Right lobe of liver (tissue), 4 donors: ENCODE measurements at regions not wholly inside any gene's neighbourhood (a gene's known extent, or its start where the extent isn't known, plus 50 kb on each side); places are given as distances from the start of the nearest gene placed in this dataset.

Experiments
- POLR2A ChIP-seq: fragments of 450-650 bp; IDR thresholded peaks from one replicate; pipeline ENCODE4 v1.6.1; 2017; ENCODE audit warnings: antibody characterized with exemption, mild to moderate bottlenecking
- TF ChIP-seq, protein P1 (sequence below), 4 donors: fragments of 200-600 bp in 3 of 4; fragments of 450-650 bp in 1 of 4; IDR thresholded peaks; one replicate each; pipeline versions ENCODE4 v1.5.1 to v1.8.0; 2016 to 2022; ENCODE audit warnings: antibody characterized with exemption in 4 of 4, mild to moderate bottlenecking in 2 of 4
- donor health status: DM: no; HTN: no; CAD: no.
- donor health status: DM: no; HTN: no; CAD: no.
- donor health status: DM: no; HTN: yes; CAD: no.

DNA sequence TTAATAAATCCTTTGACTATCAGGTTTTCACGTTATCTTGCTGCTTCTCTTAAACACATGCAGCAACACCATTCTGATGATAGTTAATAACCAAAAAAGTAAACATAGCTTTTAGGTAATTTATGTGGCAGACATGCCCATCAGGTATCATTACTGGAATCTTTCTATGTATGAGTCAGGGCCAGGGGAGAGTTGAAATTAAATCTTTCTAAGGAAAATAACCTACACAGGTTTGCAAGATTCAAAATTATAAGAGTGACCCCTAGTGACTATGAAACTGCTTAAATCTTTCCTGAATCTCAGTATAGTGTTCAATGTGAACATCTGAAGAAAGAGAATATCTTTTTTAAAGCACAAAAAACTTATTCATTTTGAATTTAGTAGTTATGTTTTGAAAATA lies 666.6 kb downstream of the CDH11 start:
- no peak for TF ChIP-seq POLR2A
- TF ChIP-seq, protein P1, sequence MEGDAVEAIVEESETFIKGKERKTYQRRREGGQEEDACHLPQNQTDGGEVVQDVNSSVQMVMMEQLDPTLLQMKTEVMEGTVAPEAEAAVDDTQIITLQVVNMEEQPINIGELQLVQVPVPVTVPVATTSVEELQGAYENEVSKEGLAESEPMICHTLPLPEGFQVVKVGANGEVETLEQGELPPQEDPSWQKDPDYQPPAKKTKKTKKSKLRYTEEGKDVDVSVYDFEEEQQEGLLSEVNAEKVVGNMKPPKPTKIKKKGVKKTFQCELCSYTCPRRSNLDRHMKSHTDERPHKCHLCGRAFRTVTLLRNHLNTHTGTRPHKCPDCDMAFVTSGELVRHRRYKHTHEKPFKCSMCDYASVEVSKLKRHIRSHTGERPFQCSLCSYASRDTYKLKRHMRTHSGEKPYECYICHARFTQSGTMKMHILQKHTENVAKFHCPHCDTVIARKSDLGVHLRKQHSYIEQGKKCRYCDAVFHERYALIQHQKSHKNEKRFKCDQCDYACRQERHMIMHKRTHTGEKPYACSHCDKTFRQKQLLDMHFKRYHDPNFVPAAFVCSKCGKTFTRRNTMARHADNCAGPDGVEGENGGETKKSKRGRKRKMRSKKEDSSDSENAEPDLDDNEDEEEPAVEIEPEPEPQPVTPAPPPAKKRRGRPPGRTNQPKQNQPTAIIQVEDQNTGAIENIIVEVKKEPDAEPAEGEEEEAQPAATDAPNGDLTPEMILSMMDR (IDR thresholded peaks at IDR 0.05): no peak
